Naive thymus-derived CD4-positive, alpha-beta T cell (primary cell): ENCODE measurements at regions not wholly inside any gene's neighbourhood (a gene's known extent, or its start where the extent isn't known, plus 50 kb on each side); places are given as distances from the start of the nearest gene placed in this dataset.
"Not testable (repeated sequence)": the region's sequence is repeated elsewhere in the genome, so short reads cannot be mapped to it uniquely, and the experiment has no call there.

Experiments used
- ATAC-seq: fragments of 150-1000 bp; cut with Tn5 transposase; 2 replicates; pipeline ENCODE4 v1.10.0; 2021; ENCODE audit warnings: mild to moderate bottlenecking, moderate library complexity
- CTCF ChIA-PET: fragments of 350-600 bp; sonication (Branson Sonifier 250); formaldehyde crosslinking; loops from one replicate; lab custom pipeline; 2021; ENCODE audit warnings: antibody characterized with exemption; lab: Charles Lee
- POLR2A ChIA-PET: fragments of 350-600 bp; sonication (Branson Sonifier 250); formaldehyde crosslinking; loops from one replicate; lab custom pipeline; 2021; ENCODE audit warnings: antibody characterized with exemption, inconsistent platforms; lab: Charles Lee
- DNase-seq, 9 donors: peaks; one replicate each; pipeline versions ENCODE4 v3.0.0 to v3.0.0-alpha.2; 2020 to 2022; ENCODE audit warnings: mixed read lengths in 1 of 9
- H3K27ac ChIP-seq: one replicate; pipeline ENCODE4 v1.7.0; 2013; ENCODE audit warnings: mild to moderate bottlenecking, low read depth, low read length, moderate library complexity
- H3K27me3 ChIP-seq, 2 donors: one replicate each; pipeline ENCODE4 v1.7.0; 2013; ENCODE audit warnings: low read length in 2 of 2, mild to moderate bottlenecking in 2 of 2, moderate library complexity in 2 of 2; ENCODE audit not compliant: control insufficient read depth in 2 of 2, insufficient read depth in 2 of 2
- H3K36me3 ChIP-seq, 3 experiments: 1 replicate in 2 of 3; 2 replicates in 1 of 3; pipeline ENCODE4 v1.7.0; 2013; ENCODE audit warnings: low read length in 3 of 3, mild to moderate bottlenecking in 3 of 3, moderate library complexity in 1 of 3; ENCODE audit not compliant: insufficient read depth in 3 of 3, control insufficient read depth in 2 of 3
- H3K4me1 ChIP-seq, 2 donors: one replicate each; pipeline ENCODE4 v1.7.0; 2013; ENCODE audit warnings: low read length in 2 of 2, mild to moderate bottlenecking in 2 of 2, moderate library complexity in 1 of 2; ENCODE audit not compliant: control insufficient read depth in 2 of 2, insufficient read depth in 2 of 2
- H3K4me3 ChIP-seq: 2 replicates; pipeline ENCODE4 v1.7.0; 2013; ENCODE audit warnings: mild to moderate bottlenecking, low read length
- H3K9me3 ChIP-seq, 3 experiments: 1 replicate in 2 of 3; 2 replicates in 1 of 3; pipeline ENCODE4 v1.7.0; 2013; ENCODE audit warnings: low read length in 3 of 3; ENCODE audit not compliant: control insufficient read depth in 2 of 3
- H3K27ac Mint-ChIP-seq, 9 donors: one replicate each; pipeline ENCODE4 v1.8.0; 2020 to 2022; ENCODE audit warnings: mixed read lengths in 9 of 9, mild to moderate bottlenecking in 8 of 9, moderate library complexity in 5 of 9, inconsistent platforms in 2 of 9
- H3K27me3 Mint-ChIP-seq, 5 donors: one replicate each; pipeline ENCODE4 v1.8.0; 2021 to 2022; ENCODE audit warnings: mixed read lengths in 5 of 5, mild to moderate bottlenecking in 1 of 5
- H3K36me3 Mint-ChIP-seq, 5 donors: one replicate each; pipeline ENCODE4 v1.8.0; 2020 to 2022; ENCODE audit warnings: mixed read lengths in 5 of 5, mild to moderate bottlenecking in 3 of 5, inconsistent platforms in 1 of 5
- H3K4me1 Mint-ChIP-seq, 7 donors: one replicate each; pipeline ENCODE4 v1.8.0; 2020 to 2022; ENCODE audit warnings: mixed read lengths in 7 of 7, mild to moderate bottlenecking in 3 of 7, inconsistent platforms in 1 of 7
- H3K4me3 Mint-ChIP-seq, 10 donors: one replicate each; pipeline ENCODE4 v1.8.0; 2020 to 2022; ENCODE audit warnings: mild to moderate bottlenecking in 10 of 10, mixed read lengths in 10 of 10, moderate library complexity in 6 of 10, inconsistent platforms in 2 of 10
- H3K9me3 Mint-ChIP-seq, 11 donors: one replicate each; pipeline ENCODE4 v1.8.0; 2020 to 2022; ENCODE audit warnings: mixed read lengths in 11 of 11, mild to moderate bottlenecking in 4 of 11, inconsistent platforms in 1 of 11, moderate library complexity in 1 of 11
- intact Hi-C, 2 donors: fragments of 100-400 bp; cut with micrococcal nuclease; formaldehyde crosslinking; loops; one replicate each; pipeline ENCODE4 v1.15.1; 2023

DNA sequence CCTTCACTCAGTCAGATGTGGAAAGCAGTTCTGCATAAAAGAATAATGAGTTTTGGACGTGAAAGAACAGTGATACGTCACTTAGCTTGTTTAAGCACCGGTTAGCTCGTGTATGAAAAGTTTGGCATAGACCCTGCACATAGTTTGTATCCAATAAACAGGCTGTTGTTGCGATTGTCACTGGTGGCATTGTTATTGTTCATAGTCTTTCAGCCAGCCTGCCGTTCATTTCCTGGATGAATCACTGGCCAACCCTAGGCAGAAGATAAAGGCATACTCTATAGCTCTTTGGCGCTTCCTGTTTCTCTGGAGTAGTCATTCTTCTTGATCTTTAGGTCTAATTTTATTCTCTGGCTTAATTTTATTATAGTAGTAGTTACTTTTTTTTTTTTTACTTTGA, 57.8 kb upstream of the ANKRD30A start:
- intact Hi-C loops, result no loop called here
- peaks cover 0 to 4% (median 0%) of the 10 kb centered on the region in 5 donors for H3K36me3 Mint-ChIP-seq
- Histone ChIP-seq H3K36me3 (no peaks in the 10 kb centered on the region), H3K27me3 (no peaks in the 10 kb centered on the region), H3K9me3 (no peaks in the 10 kb centered on the region), H3K4me3 (no peak overlapping the region), H3K27ac (no peak overlapping the region), H3K4me1 (no peaks in the 10 kb centered on the region)
- POLR2A ChIA-PET, result no interaction called here
- CTCF ChIA-PET, result no interaction called here
- ATAC-seq (no peak), DNase-seq (no peak)
- H3K4me3 Mint-ChIP-seq, result no peak overlapping the region
- H3K4me1 Mint-ChIP-seq, result no peaks in the 10 kb centered on the region
- H3K27me3 Mint-ChIP-seq, result no peaks in the 10 kb centered on the region
- no peak overlapping the region for H3K27ac Mint-ChIP-seq
- peaks cover 6 to 43% (median 13%) of the 10 kb centered on the region in 11 donors for H3K9me3 Mint-ChIP-seq

DNA sequence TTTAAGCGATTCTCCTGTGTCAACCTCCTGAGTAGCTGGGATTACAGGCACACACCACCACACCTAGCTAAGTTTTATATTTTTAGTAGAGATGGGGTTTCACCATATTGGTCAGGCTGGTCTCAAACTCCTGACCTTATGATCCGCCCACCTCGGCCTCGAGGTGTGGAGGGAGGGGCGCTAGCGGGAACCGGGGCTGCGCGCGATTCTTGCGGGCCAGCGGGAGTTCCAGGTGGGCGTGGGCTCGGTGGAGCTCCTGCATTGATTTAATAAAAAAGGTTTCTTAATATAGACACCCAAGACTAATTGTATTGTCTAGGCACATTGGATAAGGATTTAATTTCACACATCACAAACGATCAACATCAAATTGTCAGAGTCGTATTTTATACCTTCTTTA, 63.1 kb upstream of the ANKRD30A start:
- CTCF ChIA-PET, H3K27me3 ChIP-seq, H3K4me3 ChIP-seq, H3K9me3 ChIP-seq, ATAC-seq, DNase-seq, intact Hi-C loops, H3K27me3 Mint-ChIP-seq, H3K27ac Mint-ChIP-seq, H3K4me1 ChIP-seq, H3K36me3 Mint-ChIP-seq, H3K27ac ChIP-seq, H3K36me3 ChIP-seq, POLR2A ChIA-PET, H3K4me1 Mint-ChIP-seq, H3K4me3 Mint-ChIP-seq: not testable (repeated sequence)
- H3K9me3 Mint-ChIP-seq, result peaks cover 0 to 37% (median 6%) of the 10 kb centered on the region in 11 donors

DNA sequence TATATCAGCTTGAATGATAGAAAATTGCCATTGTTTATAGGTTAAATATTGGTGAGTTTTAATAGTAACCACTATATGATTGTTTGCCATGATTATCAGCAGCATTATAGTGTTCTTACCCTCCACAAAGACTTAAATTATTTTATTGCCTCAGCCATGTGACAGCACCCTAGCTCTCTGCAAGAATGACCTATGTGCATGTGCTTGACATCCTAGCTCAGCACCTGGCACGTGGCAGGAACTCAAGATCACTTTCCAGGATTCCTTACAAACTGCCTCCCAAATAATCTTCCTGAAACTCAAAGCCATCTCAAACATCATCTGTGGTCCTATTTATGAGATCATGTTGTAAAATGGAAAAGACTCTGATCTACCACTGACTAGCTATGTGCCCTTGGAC, 68.1 kb upstream of the ANKRD30A start:
- Histone ChIP-seq H3K27me3 (no peaks in the 10 kb centered on the region), H3K27ac (no peak overlapping the region), H3K4me1 (no peaks in the 10 kb centered on the region), H3K36me3 (no peaks in the 10 kb centered on the region), H3K9me3 (no peaks in the 10 kb centered on the region), H3K4me3 (no peak overlapping the region)
- Mint-ChIP-seq H3K27ac (no peak overlapping the region), H3K4me1 (no peaks in the 10 kb centered on the region), H3K4me3 (no peak overlapping the region), H3K27me3 (no peaks in the 10 kb centered on the region), H3K36me3 (no peaks in the 10 kb centered on the region), H3K9me3 (peaks cover 0 to 29% (median 9%) of the 10 kb centered on the region in 11 donors)
- POLR2A ChIA-PET, result no interaction called here
- DNase-seq (no peak), ATAC-seq (no peak)
- CTCF ChIA-PET, result no interaction called here
- intact Hi-C loops, result no loop called here

DNA sequence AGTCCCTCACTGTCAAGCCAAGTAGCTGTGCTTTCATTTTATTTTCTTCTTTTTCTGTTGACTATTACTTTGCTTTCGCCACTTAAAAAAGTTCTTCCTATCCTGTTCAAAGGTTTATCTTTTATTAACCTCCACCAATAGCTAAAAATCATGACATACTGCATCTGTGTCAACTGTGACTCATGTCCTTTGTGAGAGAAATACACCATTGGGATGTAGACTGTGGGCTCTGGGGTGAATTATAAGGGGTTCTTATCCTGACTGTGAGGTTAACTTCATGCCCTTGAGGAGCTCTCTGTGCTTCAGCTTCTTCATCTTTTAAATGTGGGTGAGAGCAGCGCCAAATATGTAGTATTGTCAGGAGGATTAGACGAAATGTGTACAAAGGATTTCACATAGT, 71.9 kb upstream of the ANKRD30A start:
- Mint-ChIP-seq H3K9me3 (peaks cover 5 to 35% (median 14%) of the 10 kb centered on the region in 11 donors), H3K4me3 (no peak overlapping the region), H3K27ac (no peak overlapping the region), H3K4me1 (no peaks in the 10 kb centered on the region), H3K36me3 (no peaks in the 10 kb centered on the region), H3K27me3 (no peaks in the 10 kb centered on the region)
- ATAC-seq (no peak), DNase-seq (no peak)
- ChIA-PET CTCF (no interaction called here), POLR2A (no interaction called here)
- H3K4me1 ChIP-seq, result no peaks in the 10 kb centered on the region
- H3K9me3 ChIP-seq, result no peaks in the 10 kb centered on the region
- H3K36me3 ChIP-seq, result no peaks in the 10 kb centered on the region
- H3K4me3 ChIP-seq, result no peak overlapping the region
- intact Hi-C loops, result no loop called here
- H3K27me3 ChIP-seq, result no peaks in the 10 kb centered on the region
- no peak overlapping the region for H3K27ac ChIP-seq

DNA sequence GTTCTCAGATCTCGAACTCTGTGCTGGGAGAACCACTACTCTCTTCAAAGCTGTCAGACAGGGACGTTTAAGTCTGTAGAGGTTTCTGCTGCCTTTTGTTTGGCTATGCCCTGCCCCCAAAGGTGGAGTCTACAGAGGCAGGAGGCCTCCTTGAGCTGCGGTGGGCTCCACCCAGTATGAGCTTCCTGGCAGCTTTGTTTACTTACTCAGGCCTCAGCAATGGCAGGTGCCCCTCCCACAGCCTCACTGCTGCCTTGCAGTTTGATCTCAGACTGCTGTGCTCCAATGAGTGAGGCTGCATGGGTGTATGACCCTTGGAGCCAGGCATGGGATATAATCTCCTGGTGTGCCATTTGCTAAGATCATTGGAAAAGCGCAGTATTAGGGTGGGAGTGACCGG, 75.4 kb upstream of the ANKRD30A start:
- POLR2A ChIA-PET, H3K27me3 Mint-ChIP-seq, H3K36me3 ChIP-seq, H3K27ac ChIP-seq, intact Hi-C loops, H3K36me3 Mint-ChIP-seq, H3K4me1 ChIP-seq, H3K27ac Mint-ChIP-seq, DNase-seq, ATAC-seq, H3K4me1 Mint-ChIP-seq, CTCF ChIA-PET, H3K27me3 ChIP-seq, H3K4me3 Mint-ChIP-seq, H3K4me3 ChIP-seq, H3K9me3 ChIP-seq: not testable (repeated sequence)
- peaks cover 7 to 41% (median 24%) of the 10 kb centered on the region in 11 donors for H3K9me3 Mint-ChIP-seq

DNA sequence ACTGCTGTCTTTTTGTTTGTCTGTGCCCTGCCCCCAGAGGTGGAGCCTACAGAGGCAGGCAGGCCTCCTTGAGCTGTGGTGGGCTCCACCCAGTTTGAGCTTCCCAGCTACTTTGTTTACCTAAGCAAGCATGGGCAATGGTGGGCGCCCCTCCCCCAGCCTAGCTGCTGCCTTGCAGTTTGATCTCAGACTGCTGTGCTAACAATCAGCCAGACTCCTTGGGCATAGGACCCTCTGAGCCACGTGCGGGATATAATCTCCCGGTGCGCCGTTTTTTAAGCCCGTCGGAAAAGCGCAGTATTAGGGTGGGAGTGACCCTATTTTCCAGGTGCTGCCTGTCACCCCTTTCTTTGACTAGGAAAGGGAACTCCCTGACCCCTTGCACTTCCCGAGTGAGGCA, 81.1 kb upstream of the ANKRD30A start:
- H3K4me1 Mint-ChIP-seq, CTCF ChIA-PET: not testable (repeated sequence)

DNA sequence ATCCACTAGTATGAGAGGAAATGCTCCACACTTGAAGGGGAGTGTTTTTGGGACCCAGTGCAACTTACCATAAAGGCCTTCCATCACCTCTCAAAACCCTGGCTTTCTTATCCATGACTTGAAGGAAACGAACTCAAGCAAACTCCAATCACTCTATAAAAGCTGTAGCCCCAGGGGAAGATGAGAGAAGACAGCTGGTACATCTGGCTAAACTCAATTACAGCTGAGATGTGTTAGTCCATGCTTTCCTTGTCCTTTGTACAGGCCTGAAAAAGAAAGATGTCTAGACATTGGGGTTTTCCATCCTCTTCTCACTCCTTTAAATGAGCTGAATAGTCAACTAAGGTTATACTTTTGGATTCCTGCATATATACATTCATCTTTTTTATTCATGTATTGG, 89.5 kb upstream of the ANKRD30A start:
- H3K27me3 Mint-ChIP-seq, result no peaks in the 10 kb centered on the region
- H3K4me1 Mint-ChIP-seq, result no peaks in the 10 kb centered on the region
- Histone ChIP-seq H3K27ac (no peak overlapping the region), H3K4me1 (no peaks in the 10 kb centered on the region), H3K4me3 (no peak overlapping the region), H3K9me3 (no peaks in the 10 kb centered on the region), H3K36me3 (no peaks in the 10 kb centered on the region), H3K27me3 (no peaks in the 10 kb centered on the region)
- DNase-seq (no peak), ATAC-seq (no peak)
- H3K9me3 Mint-ChIP-seq, result peaks cover 0 to 26% (median 7%) of the 10 kb centered on the region in 11 donors
- intact Hi-C loops, result no loop called here
- ChIA-PET CTCF (no interaction called here), POLR2A (no interaction called here)
- no peak overlapping the region for H3K27ac Mint-ChIP-seq
- no peaks in the 10 kb centered on the region for H3K36me3 Mint-ChIP-seq
- no peak overlapping the region for H3K4me3 Mint-ChIP-seq

More for the DNA sequence above, 81.1 kb upstream of the ANKRD30A start:
- H3K4me3 ChIP-seq, H3K27me3 ChIP-seq, intact Hi-C loops, H3K27ac ChIP-seq, H3K4me3 Mint-ChIP-seq, H3K4me1 ChIP-seq, H3K36me3 ChIP-seq, POLR2A ChIA-PET, ATAC-seq, H3K36me3 Mint-ChIP-seq, H3K9me3 ChIP-seq, H3K27me3 Mint-ChIP-seq, DNase-seq, H3K27ac Mint-ChIP-seq: not testable (repeated sequence)
- peaks cover 1 to 35% (median 24%) of the 10 kb centered on the region in 11 donors for H3K9me3 Mint-ChIP-seq
